ENCODE measurements at regions not wholly inside any gene's neighbourhood (a gene's known extent, or its start where the extent isn't known, plus 50 kb on each side); places are given as distances from the start of the nearest gene placed in this dataset.
A peak's percentile ranks its signal among the peaks of the same experiment; 100 is the strongest.

GRCh38 chr11:119970555-119971304 is 167.2 kb downstream of the TRIM29 start:
- ATAC-seq (no peak), DNase-seq (no peak)
- intact Hi-C loops (cut with micrococcal nuclease) = no loop called here

GRCh38 chr11:119964136-119965025 is 173.5 kb downstream of the TRIM29 start:
- no peak for ATAC-seq
- intact Hi-C loops (cut with micrococcal nuclease) = no loop called here
- DNase-seq = no peak

GRCh38 chr11:119957951-119958350 is 180.0 kb downstream of the TRIM29 start:
- ATAC-seq (no peak), DNase-seq (no peak)
- intact Hi-C loops (cut with micrococcal nuclease) = no loop called here

- ATAC-seq = no peak
- intact Hi-C loops (cut with micrococcal nuclease) = no loop called here
- DNase-seq = no peak
Observed at GRCh38 chr11:119952441-119952840, 185.5 kb downstream of the TRIM29 start.

GRCh38 chr11:119943298-119943655 is 194.6 kb downstream of the TRIM29 start:
- DNase-seq = no peak
- intact Hi-C loops (cut with micrococcal nuclease) = no loop called here
- ATAC-seq = no peak

- DNase-seq (no peak), ATAC-seq (no peak)
- intact Hi-C loops (cut with micrococcal nuclease) = no loop called here
Observed at GRCh38 chr11:119942583-119943297, 195.2 kb downstream of the TRIM29 start.

GRCh38 chr11:119941636-119942411 is 196.1 kb downstream of the TRIM29 start:
- ATAC-seq = no peak
- DNase-seq = no peak
- intact Hi-C loops (cut with micrococcal nuclease) = no loop called here

- intact Hi-C loops (cut with micrococcal nuclease) = no loop called here
- ATAC-seq = peak; percentile 40
Observed at GRCh38 chr11:119941171-119941570, 196.7 kb downstream of the TRIM29 start.

GRCh38 chr11:119940401-119940976 is 197.4 kb downstream of the TRIM29 start:
- ATAC-seq (peak; percentile 84), DNase-seq (no peak)
- intact Hi-C loops (cut with micrococcal nuclease) = no loop called here

More at GRCh38 chr11:119941171-119941570, 196.7 kb downstream of the TRIM29 start:
- DNase-seq = no peak

GRCh38 chr11:119937412-119937811 is 200.5 kb downstream of the TRIM29 start:
- no peak for DNase-seq
- no peak for ATAC-seq
- intact Hi-C loops (cut with micrococcal nuclease) = no loop called here

GRCh38 chr11:119936426-119936825 is 201.5 kb downstream of the TRIM29 start:
- ATAC-seq (no peak), DNase-seq (no peak)
- intact Hi-C loops (cut with micrococcal nuclease) = no loop called here

GRCh38 chr11:119935349-119935925 is 202.5 kb downstream of the TRIM29 start:
- DNase-seq = no peak
- no peak for ATAC-seq
- intact Hi-C loops (cut with micrococcal nuclease) = no loop called here

GRCh38 chr11:119934866-119935265 is 203.0 kb downstream of the TRIM29 start:
- DNase-seq (no peak), ATAC-seq (no peak)
- intact Hi-C loops (cut with micrococcal nuclease) = no loop called here

GRCh38 chr11:119934267-119934666 is 203.6 kb downstream of the TRIM29 start:
- DNase-seq (no peak), ATAC-seq (no peak)
- intact Hi-C loops (cut with micrococcal nuclease) = no loop called here

- DNase-seq (no peak), ATAC-seq (no peak)
- intact Hi-C loops (cut with micrococcal nuclease) = no loop called here
Observed at GRCh38 chr11:119933584-119933983, 204.3 kb downstream of the TRIM29 start.

- ATAC-seq (no peak), DNase-seq (no peak)
- intact Hi-C loops (cut with micrococcal nuclease) = no loop called here
Observed at GRCh38 chr11:119932828-119933562, 204.0 kb upstream of the NECTIN1 start.

GRCh38 chr11:119928047-119928446 is 199.0 kb upstream of the NECTIN1 start:
- intact Hi-C loops (cut with micrococcal nuclease) = no loop called here
- no peak for DNase-seq
- no peak for ATAC-seq

GRCh38 chr11:119924017-119924416 is 195.0 kb upstream of the NECTIN1 start:
- ATAC-seq (no peak), DNase-seq (no peak)
- intact Hi-C loops (cut with micrococcal nuclease) = no loop called here

Data from left ventricle myocardium superior (tissue), 1 donor.